ENCODE measurements at regions not wholly inside any gene's neighbourhood (a gene's known extent, or its start where the extent isn't known, plus 50 kb on each side); places are given as distances from the start of the nearest gene placed in this dataset.

DNA sequence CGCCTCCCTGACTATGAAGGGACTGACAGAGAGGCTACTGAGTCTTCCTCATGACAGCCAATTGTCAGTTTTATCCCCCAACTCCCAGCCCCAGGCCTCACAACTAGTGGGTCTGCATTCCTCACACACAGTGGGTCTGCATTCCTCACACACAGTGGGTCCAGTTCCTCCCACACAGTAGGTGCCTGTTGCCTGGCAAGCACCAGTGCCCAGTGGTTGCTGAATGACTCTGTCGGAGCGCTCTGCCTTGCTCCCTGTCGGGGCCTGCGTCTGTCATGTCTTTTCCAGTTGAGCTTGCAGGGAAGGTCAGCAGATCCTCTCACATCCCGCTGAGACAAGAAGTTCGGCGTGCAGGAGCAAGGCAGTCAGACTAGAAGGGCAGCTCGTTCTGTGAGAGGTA is 590.0 kb upstream of the MKI67 start:
- TF ChIP-seq RBM39 (IDR thresholded peaks at IDR 0.05; ENCODE audit: low read depth, low read length, poor library complexity, severe bottlenecking) = no peak
- TF ChIP-seq BORCS8-MEF2B (CRISPR knock-in tag; IDR thresholded peaks at IDR 0.05) = no peak
- no peak for TF ChIP-seq ZFX (CRISPR knock-in tag; IDR thresholded peaks at IDR 0.05; ENCODE audit: low read depth)
- TF ChIP-seq BRCA1 (CRISPR knock-in tag; IDR thresholded peaks at IDR 0.05) = no peak
- TF ChIP-seq ARNTL (CRISPR knock-in tag; IDR thresholded peaks at IDR 0.05) = no peak
- no peak for TF ChIP-seq NFYB (CRISPR knock-in tag; IDR thresholded peaks at IDR 0.05)
- TF ChIP-seq ZNF549 (CRISPR knock-in tag; IDR thresholded peaks at IDR 0.05) = no peak
- TF ChIP-seq, protein P1, sequence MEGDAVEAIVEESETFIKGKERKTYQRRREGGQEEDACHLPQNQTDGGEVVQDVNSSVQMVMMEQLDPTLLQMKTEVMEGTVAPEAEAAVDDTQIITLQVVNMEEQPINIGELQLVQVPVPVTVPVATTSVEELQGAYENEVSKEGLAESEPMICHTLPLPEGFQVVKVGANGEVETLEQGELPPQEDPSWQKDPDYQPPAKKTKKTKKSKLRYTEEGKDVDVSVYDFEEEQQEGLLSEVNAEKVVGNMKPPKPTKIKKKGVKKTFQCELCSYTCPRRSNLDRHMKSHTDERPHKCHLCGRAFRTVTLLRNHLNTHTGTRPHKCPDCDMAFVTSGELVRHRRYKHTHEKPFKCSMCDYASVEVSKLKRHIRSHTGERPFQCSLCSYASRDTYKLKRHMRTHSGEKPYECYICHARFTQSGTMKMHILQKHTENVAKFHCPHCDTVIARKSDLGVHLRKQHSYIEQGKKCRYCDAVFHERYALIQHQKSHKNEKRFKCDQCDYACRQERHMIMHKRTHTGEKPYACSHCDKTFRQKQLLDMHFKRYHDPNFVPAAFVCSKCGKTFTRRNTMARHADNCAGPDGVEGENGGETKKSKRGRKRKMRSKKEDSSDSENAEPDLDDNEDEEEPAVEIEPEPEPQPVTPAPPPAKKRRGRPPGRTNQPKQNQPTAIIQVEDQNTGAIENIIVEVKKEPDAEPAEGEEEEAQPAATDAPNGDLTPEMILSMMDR (CRISPR knock-in tag; IDR thresholded peaks at IDR 0.05) = no peak
- no peak for TF ChIP-seq RBM22 (optimal IDR thresholded peaks at IDR 0.05; ENCODE audit: low read length)
- TF ChIP-seq, protein P2, sequence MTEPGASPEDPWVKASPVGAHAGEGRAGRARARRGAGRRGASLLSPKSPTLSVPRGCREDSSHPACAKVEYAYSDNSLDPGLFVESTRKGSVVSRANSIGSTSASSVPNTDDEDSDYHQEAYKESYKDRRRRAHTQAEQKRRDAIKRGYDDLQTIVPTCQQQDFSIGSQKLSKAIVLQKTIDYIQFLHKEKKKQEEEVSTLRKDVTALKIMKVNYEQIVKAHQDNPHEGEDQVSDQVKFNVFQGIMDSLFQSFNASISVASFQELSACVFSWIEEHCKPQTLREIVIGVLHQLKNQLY (CRISPR knock-in tag; IDR thresholded peaks at IDR 0.05) = no peak
- TF ChIP-seq USF2 (IDR thresholded peaks at IDR 0.05; ENCODE audit: low read depth, low read length) = no peak
- TF ChIP-seq USF2 (CRISPR knock-in tag; IDR thresholded peaks at IDR 0.05; ENCODE audit: borderline replicate concordance) = no peak
- TF ChIP-seq ZNF451 (CRISPR knock-in tag; IDR thresholded peaks at IDR 0.05) = no peak
- no peak for TF ChIP-seq POLR2AphosphoS2 (IDR thresholded peaks at IDR 0.05; ENCODE audit: low read depth, low read length)
- TF ChIP-seq STAT6 (CRISPR knock-in tag; IDR thresholded peaks at IDR 0.05; ENCODE audit: borderline replicate concordance) = no peak

Measured in HepG2 (cell line).